Astrocyte (in vitro differentiated cells and primary cell): ENCODE measurements at regions not wholly inside any gene's neighbourhood (a gene's known extent, or its start where the extent isn't known, plus 50 kb on each side); places are given as distances from the start of the nearest gene placed in this dataset.
A peak's percentile ranks its signal among the peaks of the same experiment; 100 is the strongest.

Source experiments
- DNase-seq: peaks from one replicate; pipeline ENCODE4 v3.0.0-alpha.2; 2010; ENCODE audit warnings: low read depth
- FAIRE-seq: peaks from 2 replicates; lab custom pipeline; 2011; peaks lifted over from hg19 to GRCh38; lab: Jason Lieb, UNC
- H2AFZ ChIP-seq: 2 replicates; pipeline ENCODE4 v1.6.0; 2012; ENCODE audit warnings: low read depth, low read length, inconsistent platforms
- H3K27ac ChIP-seq: 2 replicates; pipeline ENCODE4 v1.5.1; 2011; ENCODE audit warnings: low read depth, low read length, inconsistent platforms
- H3K27me3 ChIP-seq: 2 replicates; pipeline ENCODE4 v1.6.0; 2011; ENCODE audit warnings: low read length, inconsistent platforms; ENCODE audit not compliant: insufficient read depth
- H3K36me3 ChIP-seq: 2 replicates; pipeline ENCODE4 v1.5.1; 2011; ENCODE audit warnings: low read length, inconsistent platforms; ENCODE audit not compliant: insufficient read depth
- H3K4me1 ChIP-seq: 2 replicates; pipeline ENCODE4 v1.5.1; 2011; ENCODE audit warnings: low read length, inconsistent platforms; ENCODE audit not compliant: insufficient read depth
- H3K4me2 ChIP-seq: 2 replicates; pipeline ENCODE4 v1.6.0; 2012; ENCODE audit warnings: low read length, inconsistent platforms
- H3K4me3 ChIP-seq: 2 replicates; pipeline ENCODE4 v1.5.1; 2011; ENCODE audit warnings: low read depth, mild to moderate bottlenecking, low read length, inconsistent platforms; ENCODE audit not compliant: insufficient read depth
- H3K79me2 ChIP-seq: 2 replicates; pipeline ENCODE4 v1.6.0; 2012; ENCODE audit warnings: mild to moderate bottlenecking, low read length, inconsistent platforms; ENCODE audit not compliant: insufficient read depth
- H3K9ac ChIP-seq: 2 replicates; pipeline ENCODE4 v1.6.0; 2012; ENCODE audit warnings: mild to moderate bottlenecking, low read length, inconsistent platforms
- H3K9me3 ChIP-seq: 2 replicates; pipeline ENCODE4 v1.5.1; 2012; ENCODE audit warnings: low read depth, mild to moderate bottlenecking, low read length, inconsistent platforms; ENCODE audit not compliant: insufficient read depth
- H4K20me1 ChIP-seq: 2 replicates; pipeline ENCODE4 v1.6.0; 2012; ENCODE audit warnings: low read length, inconsistent platforms; ENCODE audit not compliant: insufficient read depth
- H3K27ac Mint-ChIP-seq: one replicate; pipeline ENCODE4 v1.8.0; 2021; ENCODE audit warnings: mild to moderate bottlenecking, mixed read lengths; ENCODE audit not compliant: unreplicated experiment
- H3K27me3 Mint-ChIP-seq: one replicate; pipeline ENCODE4 v1.8.0; 2021; ENCODE audit warnings: low read depth, mixed read lengths; ENCODE audit not compliant: unreplicated experiment
- H3K36me3 Mint-ChIP-seq: one replicate; pipeline ENCODE4 v1.8.0; 2021; ENCODE audit warnings: low read depth, mixed read lengths; ENCODE audit not compliant: unreplicated experiment
- H3K4me1 Mint-ChIP-seq: one replicate; pipeline ENCODE4 v1.8.0; 2021; ENCODE audit warnings: low read depth, mixed read lengths; ENCODE audit not compliant: unreplicated experiment
- H3K4me3 Mint-ChIP-seq: one replicate; pipeline ENCODE4 v1.8.0; 2021; ENCODE audit warnings: mild to moderate bottlenecking, moderate library complexity, mixed read lengths; ENCODE audit not compliant: unreplicated experiment
- H3K9me3 Mint-ChIP-seq: one replicate; pipeline ENCODE4 v1.8.0; 2021; ENCODE audit warnings: mild to moderate bottlenecking, mixed read lengths; ENCODE audit not compliant: unreplicated experiment
- CTCF ChIP-seq: IDR thresholded peaks from 2 replicates; pipeline ENCODE4 v1.5.1; 2011; ENCODE audit warnings: low read depth, mild to moderate bottlenecking, inconsistent platforms, low read length, moderate library complexity; ENCODE audit not compliant: insufficient read depth
- EZH2 ChIP-seq: IDR thresholded peaks from 2 replicates; pipeline ENCODE4 v1.6.1; 2012; ENCODE audit warnings: mild to moderate bottlenecking, low read length, inconsistent platforms; ENCODE audit not compliant: insufficient read depth

- DNase-seq (no peak), FAIRE-seq (no peak)
- Histone ChIP-seq H3K4me1 (peaks cover 11% of the 10 kb centered on the region), H3K4me2 (no peak overlapping the region), H3K9me3 (no peaks in the 10 kb centered on the region), H3K4me3 (no peak overlapping the region), H3K27me3 (no peaks in the 10 kb centered on the region), H2AFZ (no peak overlapping the region), H3K27ac (no peak overlapping the region), H3K9ac (no peak overlapping the region), H4K20me1 (no peaks in the 10 kb centered on the region), H3K79me2 (no peaks in the 10 kb centered on the region), H3K36me3 (no peaks in the 10 kb centered on the region)
- peaks cover 2% of the 10 kb centered on the region for H3K27me3 Mint-ChIP-seq
- no peak overlapping the region for H3K4me3 Mint-ChIP-seq
- H3K9me3 Mint-ChIP-seq, result no peaks in the 10 kb centered on the region
- H3K4me1 Mint-ChIP-seq, result peaks cover 16% of the 10 kb centered on the region
- TF ChIP-seq CTCF, result no peak
- no peaks in the 10 kb centered on the region for H3K36me3 Mint-ChIP-seq
- no peak overlapping the region for H3K27ac Mint-ChIP-seq
Measured at GRCh38 chr11:130560000-130560780, 111.7 kb downstream of the ADAMTS15 start.

DNA sequence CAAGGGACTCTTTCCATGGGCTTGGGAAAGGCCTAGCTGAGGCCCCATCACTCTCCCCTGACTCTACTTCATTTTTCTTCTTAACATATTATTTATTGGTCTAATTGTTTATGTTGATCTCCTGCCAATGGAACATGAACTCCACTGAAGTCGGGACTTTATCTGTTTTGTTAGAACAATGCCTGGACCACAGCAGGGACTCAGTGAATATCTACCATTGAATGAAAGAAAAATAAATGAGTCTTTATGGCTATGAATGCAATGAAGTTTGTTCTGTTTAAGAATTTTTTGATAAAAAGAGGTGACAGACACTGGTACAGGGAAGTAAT, 112.3 kb downstream of the ADAMTS15 start:
- Mint-ChIP-seq H3K4me1 (peaks cover 16% of the 10 kb centered on the region), H3K9me3 (no peaks in the 10 kb centered on the region), H3K27ac (peak overlapping the region; percentile 88), H3K4me3 (no peak overlapping the region), H3K27me3 (no peaks in the 10 kb centered on the region), H3K36me3 (no peaks in the 10 kb centered on the region)
- H3K9ac ChIP-seq, result no peak overlapping the region
- no peaks in the 10 kb centered on the region for H3K27me3 ChIP-seq
- no peak for DNase-seq
- no peak for FAIRE-seq
- no peaks in the 10 kb centered on the region for H4K20me1 ChIP-seq
- no peaks in the 10 kb centered on the region for H3K9me3 ChIP-seq
- TF ChIP-seq EZH2, result no peak
- TF ChIP-seq CTCF, result no peak
- no peak overlapping the region for H3K4me2 ChIP-seq
- H3K4me1 ChIP-seq, result peaks cover 11% of the 10 kb centered on the region
- H3K4me3 ChIP-seq, result no peak overlapping the region
- H3K79me2 ChIP-seq, result no peaks in the 10 kb centered on the region
- no peaks in the 10 kb centered on the region for H3K36me3 ChIP-seq
- no peak overlapping the region for H2AFZ ChIP-seq
- H3K27ac ChIP-seq, result no peak overlapping the region

DNA sequence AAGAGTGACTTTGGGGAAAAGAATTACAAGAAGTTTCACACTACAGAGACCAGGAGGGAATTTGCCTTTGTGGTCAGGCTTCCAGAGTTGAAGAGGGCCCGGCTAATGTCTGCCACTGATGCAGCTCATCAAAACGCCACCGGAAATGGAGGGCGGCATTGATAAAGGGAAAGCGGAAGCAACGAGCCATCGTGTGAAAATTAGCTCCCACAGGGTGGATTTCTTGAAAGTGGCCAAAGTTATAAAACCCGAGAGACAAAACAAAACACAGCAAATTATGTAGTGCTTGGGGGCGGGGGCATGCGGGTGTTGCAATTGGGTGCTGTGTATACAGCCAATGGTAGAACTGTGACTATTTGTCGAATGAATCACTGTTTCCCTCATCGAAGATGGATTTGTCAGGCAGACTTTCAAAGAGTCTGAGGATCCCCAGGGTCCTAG, 113.0 kb downstream of the ADAMTS15 start:
- no peaks in the 10 kb centered on the region for H3K79me2 ChIP-seq
- DNase-seq (peak; percentile 46), FAIRE-seq (no peak)
- H3K27ac ChIP-seq, result no peak overlapping the region
- no peaks in the 10 kb centered on the region for H3K36me3 ChIP-seq
- H3K36me3 Mint-ChIP-seq, result no peaks in the 10 kb centered on the region
- H2AFZ ChIP-seq, result peak overlapping the region; percentile 3
- peak overlapping the region; percentile 88 for H3K27ac Mint-ChIP-seq
- no peak overlapping the region for H3K9ac ChIP-seq
- no peaks in the 10 kb centered on the region for H3K27me3 ChIP-seq
- H3K9me3 ChIP-seq, result no peaks in the 10 kb centered on the region
- peak overlapping the region; percentile 22 for H3K4me2 ChIP-seq
- no peak overlapping the region for H3K4me3 ChIP-seq
- no peak for TF ChIP-seq EZH2
- TF ChIP-seq CTCF, result no peak
- H3K9me3 Mint-ChIP-seq, result no peaks in the 10 kb centered on the region
- no peak overlapping the region for H3K4me3 Mint-ChIP-seq
- peaks cover 16% of the 10 kb centered on the region for H3K4me1 Mint-ChIP-seq
- no peaks in the 10 kb centered on the region for H4K20me1 ChIP-seq
- peaks cover 6% of the 10 kb centered on the region for H3K27me3 Mint-ChIP-seq
- H3K4me1 ChIP-seq, result peaks cover 11% of the 10 kb centered on the region
